ENCODE measurements at regions not wholly inside any gene's neighbourhood (a gene's known extent, or its start where the extent isn't known, plus 50 kb on each side); places are given as distances from the start of the nearest gene placed in this dataset.

DNA sequence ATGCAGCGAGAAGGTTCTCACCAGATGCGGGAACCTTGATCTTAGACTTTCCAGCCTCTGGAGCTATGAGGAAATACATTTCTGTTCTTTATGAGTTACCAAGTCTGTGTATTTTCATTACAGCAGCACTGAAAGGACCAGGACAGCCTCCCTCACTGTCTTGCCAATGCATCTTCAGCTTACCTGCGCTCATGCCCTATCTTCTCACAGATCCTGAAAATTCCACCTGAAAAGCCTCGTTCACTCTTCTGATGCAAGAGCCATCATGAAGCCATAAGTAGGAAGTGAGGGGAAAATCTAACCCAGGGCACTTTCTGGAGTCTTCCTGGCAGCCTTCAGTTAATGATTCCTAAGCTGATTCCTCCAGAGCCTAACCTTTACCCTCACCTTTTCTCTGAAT lies 194.0 kb downstream of the SALL1 start:
- no peak for DNase-seq
- no peaks in the 10 kb centered on the region for H4K20me1 ChIP-seq (ENCODE audit: insufficient read depth)
- H3K36me3 ChIP-seq (replicated peaks in 1 of 2; ENCODE audit: control insufficient read depth in 1 of 2, insufficient read depth in 2 of 2, low read length in 1 of 2), result no peaks in the 10 kb centered on the region
- TF ChIP-seq EZH2phosphoT487 (IDR thresholded peaks at IDR 0.05; ENCODE audit: borderline replicate concordance, low read depth) (no peak), NFIC (IDR thresholded peaks at IDR 0.05; ENCODE audit: borderline replicate concordance) (no peak), JUND (IDR thresholded peaks at IDR 0.05) (no peak), IRF3 (IDR thresholded peaks at IDR 0.05; ENCODE audit: low read depth, low read length) (no peak)
- TF ChIP-seq, protein P1, sequence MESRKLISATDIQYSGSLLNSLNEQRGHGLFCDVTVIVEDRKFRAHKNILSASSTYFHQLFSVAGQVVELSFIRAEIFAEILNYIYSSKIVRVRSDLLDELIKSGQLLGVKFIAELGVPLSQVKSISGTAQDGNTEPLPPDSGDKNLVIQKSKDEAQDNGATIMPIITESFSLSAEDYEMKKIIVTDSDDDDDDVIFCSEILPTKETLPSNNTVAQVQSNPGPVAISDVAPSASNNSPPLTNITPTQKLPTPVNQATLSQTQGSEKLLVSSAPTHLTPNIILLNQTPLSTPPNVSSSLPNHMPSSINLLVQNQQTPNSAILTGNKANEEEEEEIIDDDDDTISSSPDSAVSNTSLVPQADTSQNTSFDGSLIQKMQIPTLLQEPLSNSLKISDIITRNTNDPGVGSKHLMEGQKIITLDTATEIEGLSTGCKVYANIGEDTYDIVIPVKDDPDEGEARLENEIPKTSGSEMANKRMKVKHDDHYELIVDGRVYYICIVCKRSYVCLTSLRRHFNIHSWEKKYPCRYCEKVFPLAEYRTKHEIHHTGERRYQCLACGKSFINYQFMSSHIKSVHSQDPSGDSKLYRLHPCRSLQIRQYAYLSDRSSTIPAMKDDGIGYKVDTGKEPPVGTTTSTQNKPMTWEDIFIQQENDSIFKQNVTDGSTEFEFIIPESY (IDR thresholded peaks at IDR 0.05; ENCODE audit: borderline replicate concordance, low read depth), result no peak
- H3K4me1 ChIP-seq (ENCODE audit: control insufficient read depth in 1 of 2, insufficient read depth in 2 of 2, low read depth in 1 of 2, low read length in 1 of 2), result no peaks in the 10 kb centered on the region
- WGBS (ENCODE audit: low lambda C conversion rate), result 33% methylated on average over 4 of the region's 4 CpGs
- no peaks in the 10 kb centered on the region for H3K27me3 ChIP-seq (ENCODE audit: insufficient read depth)
- H3K9me3 ChIP-seq, result no peaks in the 10 kb centered on the region
- H3K27ac ChIP-seq (ENCODE audit: low read depth in 2 of 2, low read length in 1 of 2), result no peak overlapping the region
- no peak overlapping the region for H2AFZ ChIP-seq (ENCODE audit: low read depth)
- no peaks in the 10 kb centered on the region for H3F3A ChIP-seq (replicated peaks; ENCODE audit: insufficient read depth)
- H3K9ac ChIP-seq, result no peak overlapping the region
- H3K4me2 ChIP-seq, result no peak overlapping the region
- H3K4me3 ChIP-seq (ENCODE audit: low read depth in 2 of 2, low read length in 1 of 2), result no peak overlapping the region
- H3K79me2 ChIP-seq (ENCODE audit: insufficient read depth), result no peaks in the 10 kb centered on the region
- ChIA-PET CTCF (no interaction called here), POLR2A (no interaction called here)
- no peaks in the 10 kb centered on the region for H3K9me2 ChIP-seq

DNA sequence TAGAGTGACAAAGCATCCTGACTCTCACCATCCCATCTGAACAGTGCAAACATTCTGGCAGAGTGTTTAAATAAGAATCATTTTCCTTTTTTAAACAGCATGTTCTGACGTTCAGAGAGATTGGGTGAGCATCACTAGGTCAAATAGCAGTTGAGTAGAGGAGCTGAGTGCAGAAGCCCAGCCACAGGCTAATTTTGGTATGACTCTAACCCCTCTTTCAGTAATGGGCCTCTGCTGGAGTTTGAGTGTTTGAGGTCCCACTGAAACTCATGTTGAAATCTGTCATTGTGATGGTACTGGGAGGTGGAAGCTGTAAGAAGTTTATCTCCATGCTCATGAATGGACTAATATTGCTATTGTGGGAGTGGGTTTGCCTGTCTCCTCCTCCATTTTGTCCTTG lies 194.4 kb downstream of the SALL1 start:
- Histone ChIP-seq H3K4me1 (ENCODE audit: control insufficient read depth in 1 of 2, insufficient read depth in 2 of 2, low read depth in 1 of 2, low read length in 1 of 2) (no peaks in the 10 kb centered on the region), H4K20me1 (ENCODE audit: insufficient read depth) (no peaks in the 10 kb centered on the region), H3F3A (replicated peaks; ENCODE audit: insufficient read depth) (no peaks in the 10 kb centered on the region), H3K79me2 (ENCODE audit: insufficient read depth) (no peaks in the 10 kb centered on the region), H3K27me3 (ENCODE audit: insufficient read depth) (no peaks in the 10 kb centered on the region), H3K9me3 (no peaks in the 10 kb centered on the region), H3K27ac (ENCODE audit: low read depth in 2 of 2, low read length in 1 of 2) (no peak overlapping the region), H3K9ac (no peak overlapping the region), H3K4me2 (no peak overlapping the region), H3K36me3 (replicated peaks in 1 of 2; ENCODE audit: control insufficient read depth in 1 of 2, insufficient read depth in 2 of 2, low read length in 1 of 2) (no peaks in the 10 kb centered on the region), H3K4me3 (ENCODE audit: low read depth in 2 of 2, low read length in 1 of 2) (no peak overlapping the region), H2AFZ (ENCODE audit: low read depth) (no peak overlapping the region), H3K9me2 (no peaks in the 10 kb centered on the region)
- TF ChIP-seq SMC3 (IDR thresholded peaks at IDR 0.05; ENCODE audit: low read depth, low read length) (no peak), SIN3A (IDR thresholded peaks at IDR 0.05; ENCODE audit: borderline replicate concordance, low read depth, low read length) (no peak), YY1 (IDR thresholded peaks at IDR 0.05; ENCODE audit: low read depth) (no peak), MXI1 (IDR thresholded peaks at IDR 0.05; ENCODE audit: low read depth, low read length) (no peak), RXRA (IDR thresholded peaks at IDR 0.05; ENCODE audit: borderline replicate concordance, low read depth) (no peak), MAX (IDR thresholded peaks at IDR 0.05; ENCODE audit: low read depth) (no peak), MEF2A (IDR thresholded peaks at IDR 0.05; ENCODE audit: borderline replicate concordance, low read depth) (no peak)
- TF ChIP-seq, protein P1 (IDR thresholded peaks at IDR 0.05; ENCODE audit: borderline replicate concordance, low read depth), result no peak
- ChIA-PET CTCF (no interaction called here), POLR2A (no interaction called here)
- 6% methylated on average over 1 of the region's 1 CpG for WGBS (ENCODE audit: low lambda C conversion rate)
- no peak for DNase-seq

All from SK-N-SH (cell line).